ENCODE measurements at regions not wholly inside any gene's neighbourhood (a gene's known extent, or its start where the extent isn't known, plus 50 kb on each side); places are given as distances from the start of the nearest gene placed in this dataset.
"Not testable (repeated sequence)": the region's sequence is repeated elsewhere in the genome, so short reads cannot be mapped to it uniquely, and the experiment has no call there.

DNA sequence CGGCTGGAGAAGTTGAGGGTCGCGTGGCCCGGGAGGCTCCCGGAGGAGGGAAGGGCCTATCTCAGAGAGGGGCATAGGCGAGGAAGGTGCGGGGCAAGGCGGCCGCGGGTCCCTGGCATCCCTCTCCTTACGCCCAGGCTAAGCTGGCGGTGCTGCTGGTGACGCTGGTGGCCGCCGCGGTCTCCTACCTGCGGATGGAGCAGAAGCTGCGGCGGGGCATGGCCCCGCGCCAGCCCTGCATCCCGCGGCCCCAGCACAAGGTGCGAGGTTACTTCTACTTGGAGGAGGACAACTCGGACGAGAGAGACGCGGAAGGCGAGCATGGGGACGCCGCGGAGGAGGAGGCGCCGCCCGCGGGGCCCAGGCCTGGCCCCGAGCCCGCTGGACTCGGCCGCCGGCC is 91.9 kb upstream of the HMX1 start:
- TF ChIP-seq, protein P1, sequence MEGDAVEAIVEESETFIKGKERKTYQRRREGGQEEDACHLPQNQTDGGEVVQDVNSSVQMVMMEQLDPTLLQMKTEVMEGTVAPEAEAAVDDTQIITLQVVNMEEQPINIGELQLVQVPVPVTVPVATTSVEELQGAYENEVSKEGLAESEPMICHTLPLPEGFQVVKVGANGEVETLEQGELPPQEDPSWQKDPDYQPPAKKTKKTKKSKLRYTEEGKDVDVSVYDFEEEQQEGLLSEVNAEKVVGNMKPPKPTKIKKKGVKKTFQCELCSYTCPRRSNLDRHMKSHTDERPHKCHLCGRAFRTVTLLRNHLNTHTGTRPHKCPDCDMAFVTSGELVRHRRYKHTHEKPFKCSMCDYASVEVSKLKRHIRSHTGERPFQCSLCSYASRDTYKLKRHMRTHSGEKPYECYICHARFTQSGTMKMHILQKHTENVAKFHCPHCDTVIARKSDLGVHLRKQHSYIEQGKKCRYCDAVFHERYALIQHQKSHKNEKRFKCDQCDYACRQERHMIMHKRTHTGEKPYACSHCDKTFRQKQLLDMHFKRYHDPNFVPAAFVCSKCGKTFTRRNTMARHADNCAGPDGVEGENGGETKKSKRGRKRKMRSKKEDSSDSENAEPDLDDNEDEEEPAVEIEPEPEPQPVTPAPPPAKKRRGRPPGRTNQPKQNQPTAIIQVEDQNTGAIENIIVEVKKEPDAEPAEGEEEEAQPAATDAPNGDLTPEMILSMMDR (IDR thresholded peaks at IDR 0.05; ENCODE audit: insufficient read depth, low read length): not testable (repeated sequence)
- TF ChIP-seq POLR2AphosphoS5 (IDR thresholded peaks at IDR 0.05; ENCODE audit: low read depth): not testable (repeated sequence)
- TF ChIP-seq, protein P2, sequence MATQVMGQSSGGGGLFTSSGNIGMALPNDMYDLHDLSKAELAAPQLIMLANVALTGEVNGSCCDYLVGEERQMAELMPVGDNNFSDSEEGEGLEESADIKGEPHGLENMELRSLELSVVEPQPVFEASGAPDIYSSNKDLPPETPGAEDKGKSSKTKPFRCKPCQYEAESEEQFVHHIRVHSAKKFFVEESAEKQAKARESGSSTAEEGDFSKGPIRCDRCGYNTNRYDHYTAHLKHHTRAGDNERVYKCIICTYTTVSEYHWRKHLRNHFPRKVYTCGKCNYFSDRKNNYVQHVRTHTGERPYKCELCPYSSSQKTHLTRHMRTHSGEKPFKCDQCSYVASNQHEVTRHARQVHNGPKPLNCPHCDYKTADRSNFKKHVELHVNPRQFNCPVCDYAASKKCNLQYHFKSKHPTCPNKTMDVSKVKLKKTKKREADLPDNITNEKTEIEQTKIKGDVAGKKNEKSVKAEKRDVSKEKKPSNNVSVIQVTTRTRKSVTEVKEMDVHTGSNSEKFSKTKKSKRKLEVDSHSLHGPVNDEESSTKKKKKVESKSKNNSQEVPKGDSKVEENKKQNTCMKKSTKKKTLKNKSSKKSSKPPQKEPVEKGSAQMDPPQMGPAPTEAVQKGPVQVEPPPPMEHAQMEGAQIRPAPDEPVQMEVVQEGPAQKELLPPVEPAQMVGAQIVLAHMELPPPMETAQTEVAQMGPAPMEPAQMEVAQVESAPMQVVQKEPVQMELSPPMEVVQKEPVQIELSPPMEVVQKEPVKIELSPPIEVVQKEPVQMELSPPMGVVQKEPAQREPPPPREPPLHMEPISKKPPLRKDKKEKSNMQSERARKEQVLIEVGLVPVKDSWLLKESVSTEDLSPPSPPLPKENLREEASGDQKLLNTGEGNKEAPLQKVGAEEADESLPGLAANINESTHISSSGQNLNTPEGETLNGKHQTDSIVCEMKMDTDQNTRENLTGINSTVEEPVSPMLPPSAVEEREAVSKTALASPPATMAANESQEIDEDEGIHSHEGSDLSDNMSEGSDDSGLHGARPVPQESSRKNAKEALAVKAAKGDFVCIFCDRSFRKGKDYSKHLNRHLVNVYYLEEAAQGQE (IDR thresholded peaks at IDR 0.05; ENCODE audit: insufficient replicate concordance, low read depth): not testable (repeated sequence)

Data from HL-60 (cell line).